Lower leg skin (tissue), 3 donors: ENCODE measurements at regions not wholly inside any gene's neighbourhood (a gene's known extent, or its start where the extent isn't known, plus 50 kb on each side); places are given as distances from the start of the nearest gene placed in this dataset.

Experiments
- CTCF ChIP-seq, 3 donors: fragments of 450-650 bp; IDR thresholded peaks; one replicate each; pipeline ENCODE4 v1.5.1; 2016; ENCODE audit warnings: antibody characterized with exemption in 3 of 3, mild to moderate bottlenecking in 3 of 3, moderate library complexity in 2 of 3
- POLR2A ChIP-seq, 2 donors: fragments of 450-650 bp; IDR thresholded peaks; one replicate each; pipeline ENCODE4 v1.6.1; 2016 to 2017; ENCODE audit warnings: antibody characterized with exemption in 2 of 2, mild to moderate bottlenecking in 1 of 2, moderate library complexity in 1 of 2

- TF ChIP-seq CTCF (IDR thresholded peaks at IDR 0.05) (no peak), POLR2A (IDR thresholded peaks at IDR 0.05) (no peak)
Observed at GRCh38 chr7:9761224-9761623, 1212.4 kb upstream of the PHF14 start.
